Mesendoderm (in vitro differentiated cells): ENCODE measurements at regions not wholly inside any gene's neighbourhood (a gene's known extent, or its start where the extent isn't known, plus 50 kb on each side); places are given as distances from the start of the nearest gene placed in this dataset.
A peak's percentile ranks its signal among the peaks of the same experiment; 100 is the strongest.
"Not testable (repeated sequence)": the region's sequence is repeated elsewhere in the genome, so short reads cannot be mapped to it uniquely, and the experiment has no call there.

Experiments used
- DNase-seq: peaks from one replicate; pipeline ENCODE4 v3.0.0; 2013
- H2AK5ac ChIP-seq: 2 replicates; pipeline ENCODE4 v1.6.1; 2013; ENCODE audit warnings: low read length, inconsistent platforms
- H2BK120ac ChIP-seq: 2 replicates; pipeline ENCODE4 v1.6.1; 2013; ENCODE audit warnings: low read depth, mild to moderate bottlenecking, low read length, moderate library complexity, mixed read lengths
- H2BK15ac ChIP-seq: replicated peaks from 2 replicates; pipeline ENCODE4 v1.6.1; 2013; ENCODE audit warnings: low read depth, mild to moderate bottlenecking, moderate library complexity
- H2BK5ac ChIP-seq: 2 replicates; pipeline ENCODE4 v1.6.1; 2013; ENCODE audit warnings: low read length, inconsistent platforms
- H3K18ac ChIP-seq: 2 replicates; pipeline ENCODE4 v1.6.1; 2013; ENCODE audit warnings: mild to moderate bottlenecking, low read length, mixed read lengths
- H3K23ac ChIP-seq: one replicate; pipeline ENCODE4 v1.6.1; 2013; ENCODE audit warnings: low read length
- H3K27ac ChIP-seq: 2 replicates; pipeline ENCODE4 v1.5.1; 2013; ENCODE audit warnings: low read depth, mild to moderate bottlenecking, inconsistent platforms, low read length, moderate library complexity
- H3K27me3 ChIP-seq: 2 replicates; pipeline ENCODE4 v1.6.1; 2013; ENCODE audit warnings: low read length, control low read depth, mild to moderate bottlenecking, inconsistent platforms; ENCODE audit not compliant: insufficient read depth, poor library complexity
- H3K36me3 ChIP-seq: 2 replicates; pipeline ENCODE4 v1.6.1; 2013; ENCODE audit warnings: low read length, inconsistent platforms; ENCODE audit not compliant: control insufficient read depth, insufficient read depth
- H3K4ac ChIP-seq: one replicate; pipeline ENCODE4 v1.6.1; 2013; ENCODE audit warnings: low read depth, mild to moderate bottlenecking, low read length, moderate library complexity
- H3K4me1 ChIP-seq: 2 replicates; pipeline ENCODE4 v1.6.1; 2013; ENCODE audit warnings: low read depth, low read length, inconsistent platforms; ENCODE audit not compliant: control insufficient read depth
- H3K4me2 ChIP-seq: 2 replicates; pipeline ENCODE4 v1.6.1; 2013; ENCODE audit warnings: low read length
- H3K4me3 ChIP-seq: 2 replicates; pipeline ENCODE4 v1.5.1; 2013; ENCODE audit warnings: mild to moderate bottlenecking, low read length
- H3K56ac ChIP-seq: one replicate; pipeline ENCODE4 v1.6.1; 2013; ENCODE audit warnings: low read length
- H3K79me1 ChIP-seq: 2 replicates; pipeline ENCODE4 v1.6.1; 2013; ENCODE audit warnings: low read length, inconsistent platforms
- H3K79me2 ChIP-seq: 2 replicates; pipeline ENCODE4 v1.6.1; 2013; ENCODE audit warnings: mild to moderate bottlenecking, low read length; ENCODE audit not compliant: control insufficient read depth, insufficient read depth
- H3K9ac ChIP-seq: 2 replicates; pipeline ENCODE4 v1.6.1; 2013; ENCODE audit warnings: low read length, inconsistent platforms
- H4K5ac ChIP-seq: one replicate; pipeline ENCODE4 v1.6.1; 2013; ENCODE audit warnings: low read length
- H4K8ac ChIP-seq: one replicate; pipeline ENCODE4 v1.6.1; 2013; ENCODE audit warnings: low read depth, mild to moderate bottlenecking, control low read depth, low read length, moderate library complexity
- WGBS: extraction: QIAGEN DNeasy Blood & Tissue Kit; methylation state at CpG from one replicate; pipeline ENCODE4 v1.1.7; 2013; ENCODE audit warnings: low lambda C conversion rate, missing lambda C conversion rate; ENCODE audit not compliant: insufficient coverage; ENCODE audit errors: extremely low coverage; 5-methylcytosine and 5-hydroxymethylcytosine counted together

- no peaks in the 10 kb centered on the region for H3K79me2 ChIP-seq
- no peak overlapping the region for H4K8ac ChIP-seq
- H2BK15ac ChIP-seq = no peak overlapping the region
- no peak for DNase-seq
- no peak overlapping the region for H3K18ac ChIP-seq
- H3K9ac ChIP-seq = no peak overlapping the region
- no peak overlapping the region for H3K56ac ChIP-seq
- H3K4me1 ChIP-seq = no peaks in the 10 kb centered on the region
- H3K27ac ChIP-seq = no peak overlapping the region
- no peaks in the 10 kb centered on the region for H3K27me3 ChIP-seq
- no peaks in the 10 kb centered on the region for H3K79me1 ChIP-seq
- no peak overlapping the region for H2BK120ac ChIP-seq
- no peak overlapping the region for H2BK5ac ChIP-seq
- no CpG with 5 or more reads among the region's 2 CpGs for WGBS
- no peak overlapping the region for H3K4me2 ChIP-seq
- H3K23ac ChIP-seq = no peak overlapping the region
- H4K5ac ChIP-seq = no peak overlapping the region
- no peak overlapping the region for H3K4me3 ChIP-seq
- no peak overlapping the region for H2AK5ac ChIP-seq
- no peak overlapping the region for H3K4ac ChIP-seq
- H3K36me3 ChIP-seq = no peaks in the 10 kb centered on the region
These were observed 65.9 kb upstream of the THBS1 start for GRCh38 chr15:39514933-39515332.

- no peak for DNase-seq
- H3K27me3 ChIP-seq = no peaks in the 10 kb centered on the region
- H3K79me2 ChIP-seq = no peaks in the 10 kb centered on the region
- no peak overlapping the region for H4K8ac ChIP-seq
- no peak overlapping the region for H3K4ac ChIP-seq
- H3K4me3 ChIP-seq = no peak overlapping the region
- H3K56ac ChIP-seq = no peak overlapping the region
- no peaks in the 10 kb centered on the region for H3K4me1 ChIP-seq
- H3K4me2 ChIP-seq = no peak overlapping the region
- no peak overlapping the region for H2BK5ac ChIP-seq
- H2AK5ac ChIP-seq = no peak overlapping the region
- H3K27ac ChIP-seq = no peak overlapping the region
- H2BK120ac ChIP-seq = no peak overlapping the region
- no peaks in the 10 kb centered on the region for H3K79me1 ChIP-seq
- H3K9ac ChIP-seq = no peak overlapping the region
- H4K5ac ChIP-seq = no peak overlapping the region
- no peak overlapping the region for H2BK15ac ChIP-seq
- no peak overlapping the region for H3K18ac ChIP-seq
- H3K23ac ChIP-seq = peak overlapping the region; percentile 38
- WGBS = no CpG with 5 or more reads among the region's 3 CpGs
- no peaks in the 10 kb centered on the region for H3K36me3 ChIP-seq
These were observed 65.1 kb upstream of the THBS1 start for GRCh38 chr15:39515765-39516164.

- DNase-seq = peak; percentile 51
- H4K8ac ChIP-seq = no peak overlapping the region
- no peak overlapping the region for H3K4ac ChIP-seq
- no peak overlapping the region for H3K18ac ChIP-seq
- H3K23ac ChIP-seq = no peak overlapping the region
- no peak overlapping the region for H3K27ac ChIP-seq
- H3K4me2 ChIP-seq = no peak overlapping the region
- H3K36me3 ChIP-seq = no peaks in the 10 kb centered on the region
- H2BK120ac ChIP-seq = no peak overlapping the region
- WGBS = no CpG with 5 or more reads among the region's 6 CpGs
- no peaks in the 10 kb centered on the region for H3K79me1 ChIP-seq
- H3K56ac ChIP-seq = no peak overlapping the region
- H2AK5ac ChIP-seq = no peak overlapping the region
- no peaks in the 10 kb centered on the region for H3K79me2 ChIP-seq
- H4K5ac ChIP-seq = no peak overlapping the region
- H3K27me3 ChIP-seq = no peaks in the 10 kb centered on the region
- H2BK15ac ChIP-seq = no peak overlapping the region
- H3K4me3 ChIP-seq = no peak overlapping the region
- no peak overlapping the region for H3K9ac ChIP-seq
- no peaks in the 10 kb centered on the region for H3K4me1 ChIP-seq
- H2BK5ac ChIP-seq = no peak overlapping the region
These were observed 63.6 kb upstream of the THBS1 start for GRCh38 chr15:39517122-39517855.

DNA sequence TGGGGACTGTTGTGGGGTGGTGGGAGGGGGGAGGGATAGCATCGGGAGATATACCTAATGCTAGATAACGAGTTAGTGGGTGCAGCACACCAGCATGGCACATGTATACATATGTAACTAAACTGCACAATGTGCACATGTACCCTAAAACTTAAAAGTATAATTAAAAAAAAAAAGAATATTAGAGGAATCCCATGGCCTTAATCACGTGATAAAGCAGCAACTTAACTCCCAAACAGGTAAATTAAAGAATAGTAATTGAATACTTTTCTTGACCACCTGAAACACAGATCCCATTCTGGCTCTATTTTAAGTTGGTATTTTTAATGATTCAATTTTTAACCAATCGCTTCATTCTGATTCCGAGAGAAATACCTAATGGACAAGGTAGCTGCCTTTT is 56.9 kb upstream of the THBS1 start:
- H2BK5ac ChIP-seq, H3K4me1 ChIP-seq, H3K36me3 ChIP-seq, H3K27ac ChIP-seq, H3K56ac ChIP-seq, H3K18ac ChIP-seq, H3K9ac ChIP-seq, H2BK120ac ChIP-seq, H3K23ac ChIP-seq, H2BK15ac ChIP-seq, DNase-seq, H3K79me1 ChIP-seq, H3K27me3 ChIP-seq, H3K4ac ChIP-seq, H3K79me2 ChIP-seq, H3K4me2 ChIP-seq, H4K5ac ChIP-seq, H3K4me3 ChIP-seq, H4K8ac ChIP-seq, H2AK5ac ChIP-seq: not testable (repeated sequence)
- WGBS = no CpG with 5 or more reads among the region's 5 CpGs

- Histone ChIP-seq H3K27ac (no peak overlapping the region), H2BK5ac (no peak overlapping the region), H3K79me2 (no peaks in the 10 kb centered on the region), H4K8ac (no peak overlapping the region), H2BK15ac (no peak overlapping the region), H3K4me2 (no peak overlapping the region), H3K23ac (no peak overlapping the region), H3K4me3 (no peak overlapping the region), H3K79me1 (no peaks in the 10 kb centered on the region), H2AK5ac (no peak overlapping the region), H4K5ac (no peak overlapping the region), H3K18ac (no peak overlapping the region), H3K4me1 (peaks cover 3% of the 10 kb centered on the region), H3K27me3 (no peaks in the 10 kb centered on the region), H3K4ac (no peak overlapping the region), H2BK120ac (no peak overlapping the region), H3K36me3 (no peaks in the 10 kb centered on the region), H3K9ac (no peak overlapping the region), H3K56ac (no peak overlapping the region)
- no CpG with 5 or more reads among the region's 4 CpGs for WGBS
- DNase-seq = no peak
These were observed 51.4 kb upstream of the THBS1 start for GRCh38 chr15:39529457-39529856.
